HG02571 (cell line): ENCODE measurements at regions not wholly inside any gene's neighbourhood (a gene's known extent, or its start where the extent isn't known, plus 50 kb on each side); places are given as distances from the start of the nearest gene placed in this dataset.
"Not testable (repeated sequence)": the region's sequence is repeated elsewhere in the genome, so short reads cannot be mapped to it uniquely, and the experiment has no call there.

Experiments used
- ATAC-seq: cut with Tn5 transposase; IDR thresholded peaks from one replicate; pipeline ENCODE4 v1.9.1; 2021; ENCODE audit warnings: mild to moderate bottlenecking, moderate library complexity; ENCODE audit not compliant: unreplicated experiment

- ATAC-seq, result no peak
Observed at GRCh38 chr2:221775096-221775495, 203.0 kb upstream of the EPHA4 start.

DNA sequence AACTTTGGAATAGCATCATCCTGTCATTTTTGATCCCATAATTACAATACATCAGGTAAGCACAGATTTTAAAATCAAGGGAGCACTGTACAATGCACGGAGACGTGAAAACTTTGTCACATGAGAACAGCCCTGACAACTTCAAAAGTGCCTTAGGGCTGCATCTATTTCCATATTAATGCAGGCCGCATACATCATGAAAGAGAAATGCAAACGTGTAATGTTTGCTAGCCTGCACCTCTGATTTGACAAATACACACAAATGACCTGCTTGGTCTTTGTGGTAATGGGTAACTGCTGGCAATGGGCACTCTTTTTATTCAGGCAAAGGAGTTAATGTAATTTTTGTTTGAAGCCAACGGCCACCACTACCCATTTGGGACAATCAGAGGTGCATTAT lies 202.0 kb upstream of the EPHA4 start:
- ATAC-seq, result no peak

GRCh38 chr2:221771297-221771696 lies 199.2 kb upstream of the EPHA4 start:
- no peak for ATAC-seq

DNA sequence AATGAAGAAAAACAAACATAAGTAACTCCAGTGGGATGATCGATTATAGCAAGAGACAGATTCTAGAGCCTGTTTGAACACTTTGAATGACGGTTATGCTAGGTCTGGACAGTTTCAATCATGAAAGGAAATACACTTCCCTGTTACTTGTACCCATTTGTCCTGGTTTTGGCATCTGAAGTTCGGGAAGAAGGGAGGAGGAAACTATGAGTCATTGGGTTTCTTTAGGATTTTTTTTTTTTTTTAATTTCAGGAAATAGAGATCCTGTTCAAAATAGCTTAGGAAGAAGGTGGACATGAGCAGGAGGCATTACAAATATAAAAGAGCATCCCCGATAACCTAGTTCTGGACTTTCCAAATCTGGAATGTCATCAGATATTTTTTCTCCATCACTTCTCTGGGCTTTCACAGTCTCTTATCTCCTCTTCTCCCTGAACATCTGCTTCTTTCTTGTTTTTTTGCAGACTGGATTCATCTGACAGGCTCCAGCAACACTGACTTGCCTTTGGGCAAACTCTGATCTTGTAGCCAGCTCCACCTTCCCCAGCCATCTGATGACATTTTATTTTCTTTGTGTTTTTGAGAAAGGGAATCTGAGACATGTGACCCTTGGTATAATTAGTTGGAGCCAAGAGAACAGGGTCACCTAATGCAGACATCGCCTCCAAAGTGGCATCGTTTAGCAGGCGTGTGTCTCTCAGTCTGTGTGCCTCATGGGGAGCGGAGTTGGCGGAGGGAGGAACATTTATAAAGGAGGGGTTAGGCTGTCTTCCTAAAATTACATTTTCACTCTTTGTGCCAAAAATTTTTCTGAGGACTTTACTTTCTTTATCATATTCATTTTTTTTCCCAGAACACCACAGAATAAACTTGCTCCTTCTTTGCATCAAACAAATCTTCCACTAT lies 195.3 kb upstream of the EPHA4 start:
- ATAC-seq, result no peak

- ATAC-seq, result no peak
Observed at GRCh38 chr2:221762496-221762895, 190.4 kb upstream of the EPHA4 start.

- ATAC-seq, result no peak
Observed at GRCh38 chr2:221761260-221761659, 189.2 kb upstream of the EPHA4 start.

DNA sequence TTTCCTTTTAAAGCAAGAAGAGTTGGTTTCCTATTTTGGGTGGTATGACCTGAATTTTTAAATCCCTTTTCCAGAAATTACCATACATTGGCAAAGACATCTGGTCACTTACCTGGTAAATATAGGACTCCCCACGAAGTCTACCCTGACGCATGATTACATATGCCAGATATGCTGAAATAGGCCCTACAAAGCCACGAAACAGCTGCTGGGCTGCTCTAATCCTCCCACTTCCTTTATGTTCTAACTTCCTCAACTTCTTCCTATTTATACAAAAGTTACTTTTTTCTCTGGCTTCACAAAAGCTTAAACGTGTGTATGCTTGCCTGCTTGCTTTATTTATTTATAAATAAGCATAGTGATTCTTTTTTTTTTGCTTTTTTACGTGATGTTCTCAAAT lies 186.0 kb upstream of the EPHA4 start:
- ATAC-seq, result no peak

DNA sequence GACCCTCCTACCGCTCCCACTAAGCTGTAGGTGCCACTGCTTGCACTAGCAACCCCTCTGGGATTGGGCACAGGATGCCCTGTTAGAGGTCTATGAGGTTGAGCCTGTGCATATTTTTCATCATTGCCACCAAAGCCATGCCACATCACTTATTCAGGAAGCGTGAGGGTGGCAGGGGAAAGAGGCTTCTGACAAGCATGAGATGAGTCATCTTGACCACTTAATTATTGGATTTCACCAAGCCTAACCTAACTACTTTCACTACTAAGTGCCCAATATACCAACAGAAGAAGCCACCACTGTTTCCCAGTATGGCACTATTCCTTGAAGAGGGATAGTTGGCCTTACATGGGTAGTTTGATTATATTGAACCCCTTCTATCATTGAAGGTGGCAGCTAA lies 181.3 kb upstream of the EPHA4 start:
- no peak for ATAC-seq

DNA sequence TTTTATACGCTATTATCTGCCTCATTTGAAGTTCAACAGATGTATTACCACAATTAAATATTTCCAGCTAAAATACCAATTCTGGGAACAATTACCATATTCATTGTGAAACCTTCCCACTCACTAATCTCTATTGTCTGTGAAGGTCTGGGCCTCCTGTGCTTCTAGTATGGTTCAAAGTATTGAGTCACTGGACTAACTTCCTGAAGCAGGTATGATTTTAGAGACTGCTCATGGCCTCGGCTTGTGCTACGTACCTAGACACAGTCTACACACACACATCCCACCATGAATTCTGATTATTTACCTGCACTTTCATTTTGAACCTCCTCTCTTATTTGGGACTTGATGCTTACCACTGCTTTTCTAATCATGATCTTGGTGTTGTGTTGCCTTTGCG lies 180.7 kb upstream of the EPHA4 start:
- ATAC-seq, result no peak

DNA sequence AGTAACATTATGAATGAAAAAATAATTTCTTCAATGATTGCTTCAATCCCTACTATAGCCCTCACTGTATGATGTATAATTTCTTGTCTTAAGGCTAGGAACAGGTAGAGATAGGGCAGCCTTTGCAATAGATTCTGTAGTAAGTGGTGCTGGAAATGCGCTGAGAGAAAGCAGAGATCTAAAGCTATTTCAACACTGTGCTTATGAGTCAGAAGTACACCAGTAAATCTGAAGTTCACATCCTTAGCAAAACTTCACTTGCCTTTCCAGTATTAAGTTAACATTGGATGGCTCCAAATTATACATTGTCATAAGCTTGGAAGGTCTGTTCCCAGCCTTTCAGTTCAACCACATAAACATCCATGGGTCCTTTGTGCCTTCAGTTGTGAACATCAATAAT lies 178.2 kb upstream of the EPHA4 start:
- no peak for ATAC-seq

DNA sequence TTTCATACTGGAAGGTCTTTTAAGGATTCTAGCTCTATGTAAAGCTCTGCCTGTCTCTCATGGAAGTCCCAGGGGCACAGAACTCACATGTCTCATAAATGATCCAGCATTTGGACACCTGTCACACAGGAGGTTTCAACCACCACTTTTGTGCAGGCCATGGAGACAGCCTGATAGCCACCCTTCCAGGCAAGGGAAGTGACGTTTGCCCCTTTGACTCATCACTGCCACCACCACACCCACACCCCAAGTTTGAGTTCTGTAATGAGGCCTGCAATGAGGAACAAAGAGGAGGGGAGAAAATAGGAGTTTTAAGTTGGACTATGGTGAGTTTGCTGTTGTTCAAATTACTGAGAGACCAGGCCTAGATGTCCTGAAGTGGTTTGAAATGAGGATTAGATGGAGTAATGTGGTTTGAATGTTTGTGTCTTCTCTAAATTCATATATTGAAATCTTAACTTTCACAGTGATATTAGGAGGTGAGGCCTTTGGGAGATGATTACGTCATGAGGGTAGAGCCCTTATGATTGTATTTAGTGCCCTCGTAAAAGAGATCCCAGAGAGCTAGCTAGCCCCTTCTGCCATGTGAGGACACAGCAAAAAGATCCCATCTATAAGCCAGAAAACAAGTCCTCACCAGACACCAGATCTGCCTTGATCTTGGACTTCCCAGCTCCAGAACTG lies 175.3 kb upstream of the EPHA4 start:
- no peak for ATAC-seq

DNA sequence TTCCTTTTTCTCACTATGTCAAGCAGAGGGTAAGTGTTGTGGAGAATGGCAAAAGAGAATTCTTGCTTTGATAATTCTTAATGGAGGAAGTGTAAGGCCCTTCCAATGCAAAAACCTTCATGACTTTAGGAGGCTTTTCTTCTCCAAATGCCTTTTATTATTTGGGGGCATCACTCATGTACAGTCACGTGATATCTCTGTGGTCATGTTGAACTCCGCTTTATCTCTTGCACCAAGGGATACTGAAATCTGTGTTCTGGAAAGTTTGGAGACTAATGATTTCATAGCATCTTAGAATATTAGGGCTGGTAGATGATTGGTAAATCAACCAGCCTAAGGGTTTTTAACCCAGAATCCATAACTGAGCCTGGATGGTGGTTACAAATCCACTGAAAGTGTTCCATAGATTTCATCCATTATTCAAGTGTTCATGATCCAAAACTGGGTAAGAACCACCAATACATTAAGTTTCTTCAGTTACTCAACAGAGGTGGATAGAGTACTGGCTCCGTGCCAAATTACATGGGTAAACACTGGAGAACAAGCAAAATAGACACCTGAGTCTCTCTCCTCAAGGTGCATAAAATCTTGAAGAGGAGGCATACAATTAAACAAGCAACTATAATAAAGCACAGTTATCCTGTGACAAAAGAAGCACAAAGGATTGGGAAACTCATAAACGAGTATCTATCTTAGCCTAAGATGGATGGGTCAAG lies 169.6 kb upstream of the EPHA4 start:
- ATAC-seq, result no peak

DNA sequence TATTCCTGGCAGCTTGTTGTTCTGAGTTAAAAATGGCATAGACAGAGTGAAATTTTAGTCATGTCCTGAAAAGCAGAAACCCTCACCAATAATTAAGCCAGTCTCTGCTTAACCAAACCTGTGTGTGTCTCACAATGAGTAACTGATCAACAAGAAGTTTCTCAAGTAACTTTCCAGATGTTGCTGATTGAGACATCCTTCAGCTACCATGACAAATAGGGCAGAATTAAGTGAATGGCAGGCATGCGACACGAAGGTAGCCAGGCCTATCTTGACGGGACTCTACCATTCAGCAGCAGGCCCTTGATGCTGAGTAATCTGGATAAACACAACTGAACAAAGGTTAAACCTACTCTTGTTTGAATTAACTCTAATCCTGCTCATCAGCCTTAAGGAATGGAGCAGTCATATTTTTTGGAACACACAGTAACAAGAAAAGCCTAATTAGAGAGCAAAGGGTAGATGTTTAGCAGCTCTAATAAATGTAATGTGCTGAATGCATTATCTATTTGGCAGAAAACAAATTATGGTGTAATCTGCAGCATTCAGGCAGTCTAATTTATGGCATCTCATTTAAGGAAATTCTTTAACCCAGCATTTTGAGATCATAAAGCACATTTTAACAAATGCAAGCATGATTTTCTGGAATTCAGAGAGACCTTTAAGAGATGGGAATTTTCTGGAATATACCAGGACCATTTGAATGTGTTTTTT lies 159.5 kb upstream of the EPHA4 start:
- ATAC-seq, result no peak

DNA sequence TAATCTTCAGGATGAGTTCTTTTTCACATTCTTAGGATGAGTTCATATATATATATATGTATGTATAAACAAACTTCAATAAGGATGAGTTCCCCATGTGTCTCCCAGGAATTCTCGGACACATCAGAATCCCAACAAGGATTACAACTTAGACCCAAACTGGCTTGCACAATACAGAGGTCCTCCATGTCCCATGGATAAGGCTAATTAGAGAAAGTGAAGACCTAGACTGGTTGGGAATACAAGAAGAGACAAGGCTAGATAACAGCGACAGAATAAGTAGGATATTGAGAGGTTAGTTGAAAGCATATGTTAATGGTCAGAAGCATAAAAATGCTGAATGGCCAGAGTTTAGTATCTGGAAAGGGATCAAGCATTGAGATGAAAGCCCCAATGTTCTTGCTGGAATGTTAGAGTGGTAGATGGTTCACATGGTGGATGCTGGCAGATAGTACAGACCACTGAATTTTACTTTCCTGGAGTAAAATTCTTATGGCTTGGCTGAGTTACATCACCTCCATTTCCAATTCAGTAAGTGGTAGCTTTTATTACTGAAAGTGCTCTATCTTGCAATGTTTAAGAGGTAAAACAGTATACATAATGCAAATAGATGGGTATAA lies 154.9 kb upstream of the EPHA4 start:
- no peak for ATAC-seq

DNA sequence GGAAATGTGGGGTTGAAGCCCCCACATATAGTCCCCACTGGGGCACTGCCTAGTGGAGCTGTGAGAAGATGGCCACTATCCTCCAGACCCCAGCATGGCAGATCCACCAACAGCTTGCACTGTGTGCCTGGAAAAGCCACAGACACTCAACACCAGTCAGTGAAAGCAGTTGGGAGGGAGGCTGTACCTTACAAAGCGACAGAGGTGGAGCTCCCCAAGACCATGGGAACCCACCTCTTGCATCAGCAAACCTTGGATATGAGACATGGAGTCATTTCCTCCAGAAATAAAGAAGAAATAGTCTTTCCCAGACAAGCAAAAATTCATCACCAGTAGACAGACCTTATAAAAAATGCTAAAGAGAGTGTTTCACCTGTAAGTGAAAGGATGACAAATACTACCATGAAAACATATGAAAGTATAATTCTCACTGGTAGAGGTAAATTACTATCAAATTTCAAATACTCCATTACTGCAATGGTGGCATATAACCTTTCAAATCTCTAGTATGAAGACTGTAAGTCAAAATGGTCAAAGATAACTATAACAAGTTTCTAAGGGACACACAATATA lies 152.6 kb upstream of the EPHA4 start:
- no peak for ATAC-seq

- not testable (repeated sequence) for ATAC-seq
Observed at GRCh38 chr2:221724117-221724516, 152.0 kb upstream of the EPHA4 start.

DNA sequence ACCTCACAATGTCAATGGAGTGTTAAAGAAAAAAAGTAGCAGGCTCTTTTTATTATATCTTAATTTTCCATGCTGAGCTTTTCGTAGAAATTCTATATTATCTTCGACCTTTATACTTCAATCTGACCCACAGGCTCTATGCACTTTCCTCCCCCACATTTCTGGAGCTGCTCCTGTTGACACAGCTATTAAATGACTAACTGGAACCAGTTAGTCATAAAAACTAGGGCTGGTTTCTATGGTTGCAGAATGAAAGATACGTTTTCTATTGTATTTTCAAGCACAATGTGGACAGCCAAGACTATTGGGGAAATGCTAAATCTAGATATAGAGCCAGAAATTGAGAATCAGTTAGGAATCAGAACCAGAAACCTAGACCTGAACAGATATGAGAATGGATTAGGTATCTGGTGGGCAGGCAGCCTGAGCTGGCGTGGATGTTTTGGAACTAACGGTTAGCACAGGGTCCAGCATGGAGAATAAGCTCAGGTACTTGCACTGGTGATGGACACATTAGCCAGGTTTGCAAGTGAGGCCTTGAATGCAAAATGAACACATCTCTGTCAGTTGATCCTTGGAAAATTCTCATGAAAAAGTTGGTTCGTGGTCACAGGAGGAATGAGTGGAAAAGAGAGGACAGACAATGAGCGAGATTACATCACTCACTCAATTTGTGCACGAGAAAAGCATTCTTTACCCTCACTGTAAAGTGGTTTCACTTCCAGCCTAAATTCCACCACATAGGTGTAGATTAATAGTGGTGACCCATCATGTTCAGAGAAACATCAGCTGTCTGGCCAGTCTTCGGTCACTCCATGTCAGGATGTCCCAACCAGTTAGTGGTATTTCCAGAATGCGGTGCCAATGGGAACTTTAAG lies 144.6 kb upstream of the EPHA4 start:
- ATAC-seq, result no peak

- ATAC-seq, result no peak
Observed at GRCh38 chr2:221715523-221716247, 143.6 kb upstream of the EPHA4 start.

- no peak for ATAC-seq
Observed at GRCh38 chr2:221710744-221711143, 138.6 kb upstream of the EPHA4 start.
